HG02885 (cell line): ENCODE measurements at regions not wholly inside any gene's neighbourhood (a gene's known extent, or its start where the extent isn't known, plus 50 kb on each side); places are given as distances from the start of the nearest gene placed in this dataset.

Source experiments
- ATAC-seq: cut with Tn5 transposase; IDR thresholded peaks from one replicate; pipeline ENCODE4 v1.9.1; 2021; ENCODE audit warnings: mild to moderate bottlenecking; ENCODE audit not compliant: unreplicated experiment, poor library complexity

DNA sequence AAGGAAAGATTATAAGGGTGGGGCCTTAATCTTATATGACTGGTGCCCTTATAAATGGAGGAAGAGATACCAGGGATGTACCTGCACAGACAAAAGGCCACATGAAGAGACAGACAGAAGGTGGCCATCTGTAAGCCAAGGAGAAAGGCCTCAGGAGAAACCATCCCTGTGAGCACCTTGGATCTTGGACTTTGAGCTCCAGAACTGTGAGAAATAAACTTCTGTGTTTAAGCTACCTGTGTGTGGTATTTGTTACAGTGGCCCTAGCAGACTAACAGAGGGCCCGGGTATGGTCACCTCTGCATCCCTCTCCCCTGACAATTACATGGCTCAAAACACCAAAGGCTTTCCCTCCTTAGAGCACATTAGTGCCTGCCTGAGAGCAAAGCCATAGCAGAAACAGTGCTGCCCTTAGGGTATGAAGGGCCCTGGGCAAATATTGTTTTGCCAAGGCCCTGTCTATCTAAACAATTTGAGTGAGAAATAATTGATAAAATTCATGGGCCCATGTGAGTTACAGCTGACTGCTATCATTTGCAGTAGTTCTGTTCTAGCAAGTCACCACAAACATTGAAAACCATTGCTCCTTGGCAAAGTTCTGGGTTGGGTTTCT, 109.3 kb upstream of the MYCN start:
- no peak for ATAC-seq

DNA sequence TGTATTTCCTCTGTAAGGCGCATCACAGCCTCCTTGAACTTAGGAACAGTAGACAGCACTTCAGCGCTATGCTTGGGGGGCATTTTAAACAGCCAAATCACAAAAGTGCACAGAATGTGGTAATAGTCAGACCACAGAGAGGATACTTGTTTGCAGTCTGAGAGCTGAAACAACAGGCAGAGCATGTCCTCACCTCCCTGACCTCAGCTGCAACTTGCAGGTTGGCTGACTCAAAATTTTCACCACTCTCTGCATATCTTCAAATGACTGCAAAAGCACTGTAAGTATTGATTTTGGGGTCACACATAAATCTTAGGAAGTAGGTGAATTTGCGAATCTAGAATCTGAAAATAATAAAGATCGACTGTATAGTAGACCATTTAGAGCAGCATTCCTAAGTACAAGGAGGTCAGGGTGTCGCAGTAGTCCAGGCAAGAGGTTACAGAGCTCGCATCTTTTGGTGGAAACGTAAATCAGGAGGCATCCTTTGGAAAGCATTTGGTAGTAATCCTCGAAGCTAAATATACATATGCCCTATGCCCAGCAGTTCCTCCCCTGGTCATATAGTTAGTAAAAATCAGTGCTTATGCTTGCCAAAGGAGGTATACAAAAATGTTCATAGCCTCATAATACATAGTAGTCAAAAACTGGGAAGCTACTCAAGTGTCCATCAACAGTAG, 108.2 kb upstream of the MYCN start:
- no peak for ATAC-seq

- no peak for ATAC-seq
Measured at GRCh38 chr2:15832849-15833680, 107.3 kb upstream of the MYCN start.

DNA sequence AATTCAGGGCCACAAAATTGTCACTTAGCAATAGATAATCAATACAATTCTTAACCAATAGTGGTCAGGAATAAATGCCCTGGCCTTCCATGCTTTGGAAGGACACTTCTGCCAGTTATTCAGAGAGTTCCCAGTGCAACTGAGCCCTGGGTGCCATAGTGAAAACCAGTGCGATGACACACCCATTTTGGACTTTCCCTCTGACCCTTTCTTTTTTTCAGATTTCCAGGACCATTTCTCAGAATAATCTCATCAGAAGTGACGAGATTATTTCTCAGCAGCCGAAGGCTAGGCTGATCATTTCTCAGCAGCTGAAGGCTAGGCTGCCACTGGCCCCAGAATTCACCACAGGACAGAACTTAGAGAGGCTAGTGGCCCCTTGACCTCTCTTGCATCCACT, 106.6 kb upstream of the MYCN start:
- no peak for ATAC-seq

DNA sequence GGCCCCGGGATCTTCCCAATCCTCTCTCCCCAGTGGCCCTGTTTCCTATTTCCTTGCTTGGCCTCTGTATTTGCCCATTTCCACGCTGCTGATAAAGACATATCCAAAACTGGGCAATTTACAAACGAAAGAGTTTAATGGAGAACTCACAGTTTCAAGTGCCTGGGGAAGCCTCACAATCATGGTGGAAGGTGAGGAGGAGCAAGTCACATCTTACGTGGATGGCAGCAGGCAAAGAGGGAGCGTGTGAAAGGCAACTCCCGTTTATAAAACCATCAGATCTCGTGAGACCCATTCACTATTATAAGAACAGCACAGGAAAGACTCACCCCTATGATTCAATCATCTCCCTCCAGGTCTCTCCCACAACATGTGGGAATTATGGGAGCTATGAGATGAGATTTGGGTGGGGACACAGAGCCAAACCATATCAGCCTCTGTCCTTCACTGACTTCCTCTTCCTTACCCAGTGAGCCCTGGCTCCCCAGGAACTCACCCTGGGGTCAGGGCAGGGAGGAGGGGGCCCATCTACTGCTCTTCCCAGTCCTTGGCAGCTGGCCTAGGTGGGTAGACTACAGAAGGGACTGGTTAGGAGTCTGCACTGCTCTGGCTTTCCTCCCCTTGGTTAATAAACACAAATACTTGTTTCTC, 105.8 kb upstream of the MYCN start:
- no peak for ATAC-seq

- ATAC-seq, result no peak
Measured at GRCh38 chr2:15835991-15836688, 104.2 kb upstream of the MYCN start.

DNA sequence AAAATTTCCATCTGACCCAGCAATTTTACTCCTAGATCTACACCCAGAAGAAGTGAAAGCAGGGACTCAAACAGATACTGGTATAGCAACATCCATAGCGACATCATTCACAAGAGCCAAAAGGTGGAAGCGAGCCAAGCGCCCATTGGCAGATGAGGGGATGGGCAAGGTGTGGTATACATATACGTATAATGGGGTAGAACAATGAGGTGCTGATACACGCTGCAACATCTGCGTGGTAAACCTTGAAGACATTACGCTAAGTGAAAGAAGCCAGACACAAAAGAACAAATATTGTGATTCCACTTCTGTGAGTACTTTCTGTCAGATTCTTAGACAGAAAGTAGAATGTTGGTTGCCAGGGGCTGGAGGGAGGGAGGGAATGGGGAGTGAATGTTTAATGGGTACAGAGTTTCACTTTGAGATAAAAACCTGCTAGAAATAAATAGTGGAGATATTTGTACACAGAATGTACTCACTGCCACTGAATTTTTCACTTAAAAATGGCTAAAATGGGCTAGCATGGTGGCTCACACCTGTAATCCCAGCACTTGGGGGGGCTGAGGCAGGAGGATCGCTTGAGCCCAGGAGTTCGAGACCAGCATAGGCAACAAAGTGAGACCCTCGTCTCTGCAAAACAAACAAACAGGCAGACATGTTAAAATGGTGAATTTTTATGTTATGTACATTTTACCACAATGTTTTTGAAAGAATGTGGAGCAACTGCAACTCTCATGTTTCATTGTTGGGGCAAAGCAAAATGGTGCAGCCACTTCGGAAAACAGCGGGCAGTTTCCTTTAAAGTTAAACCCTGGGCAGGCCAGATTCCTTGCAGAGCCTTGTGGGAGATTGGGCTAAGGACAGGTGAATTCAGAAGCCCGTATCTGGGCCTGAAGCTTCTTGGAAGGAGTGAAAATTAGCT, 103.4 kb upstream of the MYCN start:
- no peak for ATAC-seq

- no peak for ATAC-seq
Measured at GRCh38 chr2:15838481-15839090, 101.8 kb upstream of the MYCN start.

DNA sequence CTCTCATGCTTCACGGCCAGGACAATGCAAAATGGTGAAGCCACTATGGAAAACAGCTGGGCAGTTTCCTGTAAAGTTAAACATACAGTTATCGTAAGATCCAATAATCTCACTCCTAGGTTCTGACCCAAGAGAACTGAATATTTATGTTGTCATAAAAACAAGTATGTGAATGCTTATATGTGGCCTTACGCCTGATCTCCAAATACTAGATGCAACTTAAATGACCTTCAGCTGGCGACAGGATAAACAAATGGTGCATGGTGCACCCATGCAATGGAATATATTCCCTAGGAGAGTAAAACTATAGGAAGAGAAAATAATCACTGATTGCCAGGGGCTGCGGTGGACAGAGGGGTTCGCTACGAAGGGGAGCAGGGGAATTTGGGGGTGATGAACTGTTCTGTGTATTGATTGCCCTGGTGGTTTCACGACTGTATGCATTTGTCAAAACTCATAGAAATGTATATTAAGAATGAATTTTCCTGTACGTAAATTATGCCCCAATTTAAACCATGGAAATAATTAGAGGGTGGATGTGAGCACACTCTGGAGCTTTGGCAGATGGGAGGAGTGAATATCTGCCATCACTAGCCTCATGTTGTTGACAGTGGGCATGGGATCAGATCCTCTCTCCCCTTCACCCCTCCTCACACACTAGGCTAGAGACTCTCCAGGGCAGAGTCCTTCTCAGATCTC, 100.8 kb upstream of the MYCN start:
- no peak for ATAC-seq

DNA sequence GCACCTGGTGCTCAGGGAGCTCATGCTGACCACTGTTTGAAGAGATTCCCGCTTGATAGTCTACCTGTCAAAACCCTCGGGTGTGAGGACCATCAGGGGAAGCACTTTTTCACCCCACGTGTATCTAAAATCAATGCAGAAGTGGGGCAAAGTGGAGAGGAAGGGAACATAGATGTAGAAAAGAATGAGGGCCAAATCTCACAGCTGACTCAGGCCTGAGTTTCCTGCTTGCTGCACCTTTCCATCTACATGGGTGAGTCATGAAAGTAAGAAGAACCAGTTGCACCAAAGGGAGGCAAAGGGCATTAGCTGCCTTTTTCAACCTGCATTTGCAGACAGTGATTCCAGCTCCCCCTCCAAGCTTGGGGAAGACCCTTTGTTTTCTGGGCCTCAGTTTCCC, 100.2 kb upstream of the MYCN start:
- ATAC-seq, result no peak

DNA sequence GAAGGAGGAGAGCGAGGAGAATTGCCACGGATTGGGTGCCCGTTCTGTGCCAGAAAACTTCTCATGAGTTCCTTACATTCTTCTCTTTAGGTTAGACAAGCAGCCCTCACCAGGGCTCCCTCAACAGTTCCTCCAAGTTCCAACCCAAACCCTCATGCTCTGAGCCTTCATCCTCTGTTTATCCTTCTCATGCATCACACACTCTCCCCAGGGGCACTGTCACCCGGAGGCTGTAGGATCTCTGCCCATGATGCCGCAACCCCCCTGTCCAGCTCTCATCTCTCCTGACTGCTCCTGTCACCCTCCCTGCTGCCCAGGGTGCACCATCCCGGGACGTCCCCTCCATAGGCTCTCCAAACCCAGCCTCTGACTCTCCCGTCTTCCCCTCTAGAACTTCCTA, 99.4 kb upstream of the MYCN start:
- ATAC-seq, result no peak

- ATAC-seq, result no peak
Measured at GRCh38 chr2:15841776-15842560, 98.4 kb upstream of the MYCN start.

DNA sequence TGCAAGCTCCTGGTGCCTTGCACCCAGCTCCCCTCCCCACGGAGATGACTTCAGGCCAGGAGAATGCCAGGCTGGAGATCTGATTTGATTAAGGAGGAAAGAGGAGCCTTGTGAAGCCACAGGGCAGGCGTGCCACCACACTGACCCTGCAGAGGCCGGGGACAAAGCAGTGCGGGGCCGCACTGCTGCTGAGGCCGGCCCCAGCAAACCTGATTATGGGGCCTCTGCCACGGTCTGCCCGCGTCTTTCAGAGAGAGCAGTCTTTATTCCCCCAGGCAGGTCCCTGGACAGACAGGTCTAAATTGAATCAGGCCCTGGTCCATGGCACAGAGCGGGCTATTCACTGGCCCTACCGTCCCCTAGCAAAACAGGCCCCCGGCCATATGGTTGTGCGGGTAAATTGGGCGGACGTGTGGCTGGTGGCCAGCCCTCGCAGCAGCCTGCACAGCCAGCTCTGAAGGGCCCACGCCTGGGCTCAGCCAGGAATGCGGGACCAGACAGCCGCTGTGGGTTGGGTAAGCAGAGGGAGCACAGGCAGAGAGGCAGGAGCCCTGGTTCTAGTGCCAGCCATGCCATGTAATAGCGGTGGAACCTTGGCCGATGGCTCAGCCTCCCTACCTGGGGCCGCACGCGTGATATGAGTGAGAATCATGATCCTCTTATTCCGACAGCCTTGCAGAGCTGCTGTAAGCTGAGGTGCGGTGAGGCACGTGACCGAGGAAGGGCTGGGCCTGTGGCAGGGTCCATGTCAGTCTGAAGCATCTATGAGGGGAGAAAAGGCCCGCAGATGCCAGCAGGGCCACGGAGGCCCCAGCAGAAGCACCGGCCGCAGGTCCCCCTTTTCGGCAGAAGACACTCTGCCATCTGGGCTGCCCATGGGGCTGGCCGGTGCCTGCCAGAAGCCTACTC, 97.3 kb upstream of the MYCN start:
- no peak for ATAC-seq

- ATAC-seq, result no peak
Measured at GRCh38 chr2:15844211-15844801, 96.0 kb upstream of the MYCN start.

DNA sequence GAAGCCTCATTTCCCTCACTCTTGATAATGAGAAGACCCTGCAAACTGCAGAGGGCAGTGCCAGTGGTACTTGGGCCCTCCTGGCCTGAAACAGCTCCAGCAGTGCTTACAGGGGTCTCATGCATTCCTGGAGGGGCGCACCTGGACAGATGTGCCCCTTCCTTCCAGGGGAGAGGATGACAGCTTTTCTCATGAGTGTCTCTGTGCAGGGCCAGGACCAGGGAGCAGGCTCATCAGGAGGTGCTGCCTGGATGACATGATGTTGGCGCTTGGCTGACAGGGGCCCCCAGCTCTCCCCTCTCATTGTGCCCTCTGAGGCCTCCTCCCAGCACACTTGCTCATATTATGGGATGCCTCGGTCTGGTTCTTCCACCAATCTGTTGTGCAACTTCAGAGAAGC, 95.1 kb upstream of the MYCN start:
- ATAC-seq, result no peak

GRCh38 chr2:15845737-15846405, 94.5 kb upstream of the MYCN start:
- no peak for ATAC-seq
